Thoracic aorta (tissue), 2 donors: ENCODE measurements at regions not wholly inside any gene's neighbourhood (a gene's known extent, or its start where the extent isn't known, plus 50 kb on each side); places are given as distances from the start of the nearest gene placed in this dataset.

Source experiments
- ATAC-seq: fragments of 150-250 bp; one replicate; pipeline ENCODE4 v1.8.0; 2017; ENCODE audit warnings: low read depth; ENCODE audit not compliant: insufficient number of reproducible peaks, low FRiP score
- DNase-seq: peaks from one replicate; pipeline ENCODE4 v3.0.0-alpha.2; 2020; ENCODE audit warnings: low spot score
- H3K27ac ChIP-seq, 2 donors: fragments of 200-600 bp; sonication (generic); 1 replicate in 1 of 2; 2 replicates in 1 of 2; pipeline ENCODE4 v1.5.1; 2016; ENCODE audit warnings: mild to moderate bottlenecking in 2 of 2, moderate library complexity in 2 of 2
- H3K27me3 ChIP-seq: fragments of 200-600 bp; sonication (generic); replicated peaks from 2 replicates; pipeline ENCODE4 v1.6.0; 2016; ENCODE audit warnings: mild to moderate bottlenecking; ENCODE audit not compliant: insufficient read depth
- H3K36me3 ChIP-seq: fragments of 200-600 bp; sonication (generic); one replicate; pipeline ENCODE4 v1.5.1; 2016
- H3K4me1 ChIP-seq, 2 donors: fragments of 200-600 bp; sonication (generic); 1 replicate in 1 of 2; 2 replicates in 1 of 2; pipeline versions ENCODE4 v1.5.1 to v1.6.0; 2016; ENCODE audit warnings: low read depth in 2 of 2, mild to moderate bottlenecking in 1 of 2; ENCODE audit not compliant: control insufficient read depth in 1 of 2
- H3K4me3 ChIP-seq: fragments of 200-600 bp; sonication (generic); 2 replicates; pipeline ENCODE4 v1.5.1; 2016; ENCODE audit warnings: mild to moderate bottlenecking
- H3K9me3 ChIP-seq: fragments of 200-600 bp; sonication (generic); 2 replicates; pipeline ENCODE4 v1.5.1; 2016
- CTCF ChIP-seq: fragments of 200-600 bp; sonication (generic); IDR thresholded peaks from one replicate; pipeline ENCODE4 v1.5.1; 2019; ENCODE audit warnings: antibody characterized with exemption

- Histone ChIP-seq H3K27me3 (no peaks in the 10 kb centered on the region), H3K4me1 (peaks cover 15 to 29% of the 10 kb centered on the region in 2 donors), H3K4me3 (peak overlapping the region; percentile 99), H3K27ac (peak overlapping the region; percentile 96 to 98), H3K36me3 (no peaks in the 10 kb centered on the region), H3K9me3 (no peaks in the 10 kb centered on the region)
- TF ChIP-seq CTCF: no peak
- ATAC-seq (no peak), DNase-seq (no peak)
Observed at GRCh38 chr2:64748561-64748960, 94.8 kb upstream of the SERTAD2 start.

- Histone ChIP-seq H3K36me3 (no peaks in the 10 kb centered on the region), H3K27ac (peak overlapping the region; percentile 96 to 98), H3K4me1 (peaks cover 15 to 29% of the 10 kb centered on the region in 2 donors), H3K27me3 (no peaks in the 10 kb centered on the region), H3K4me3 (peak overlapping the region; percentile 99), H3K9me3 (no peaks in the 10 kb centered on the region)
- DNase-seq (no peak), ATAC-seq (no peak)
- no peak for TF ChIP-seq CTCF
Observed at GRCh38 chr2:64749446-64749845, 95.7 kb upstream of the SERTAD2 start.

- no peaks in the 10 kb centered on the region for H3K27me3 ChIP-seq
- no peak for TF ChIP-seq CTCF
- no peak for ATAC-seq
- peaks cover 15 to 29% of the 10 kb centered on the region in 2 donors for H3K4me1 ChIP-seq
- peak overlapping the region; percentile 99 for H3K4me3 ChIP-seq
- H3K36me3 ChIP-seq: no peaks in the 10 kb centered on the region
- H3K9me3 ChIP-seq: no peaks in the 10 kb centered on the region
- peak overlapping the region; percentile 96 to 98 for H3K27ac ChIP-seq
- peak; percentile 32 for DNase-seq
Observed at GRCh38 chr2:64750001-64750816, 96.5 kb upstream of the SERTAD2 start.

- Histone ChIP-seq H3K27me3 (no peaks in the 10 kb centered on the region), H3K4me3 (peak overlapping the region; percentile 99), H3K4me1 (peaks cover 15 to 25% of the 10 kb centered on the region in 2 donors), H3K9me3 (no peaks in the 10 kb centered on the region), H3K27ac (peak overlapping the region; percentile 96 to 98), H3K36me3 (no peaks in the 10 kb centered on the region)
- DNase-seq: peak; percentile 98
- TF ChIP-seq CTCF: no peak
- peak; percentile 88 for ATAC-seq
Observed at GRCh38 chr2:64750817-64751285, 97.1 kb upstream of the SERTAD2 start.

GRCh38 chr2:64751286-64752260 is 97.9 kb upstream of the SERTAD2 start:
- Histone ChIP-seq H3K27me3 (no peaks in the 10 kb centered on the region), H3K36me3 (no peaks in the 10 kb centered on the region), H3K4me3 (peak overlapping the region; percentile 79), H3K9me3 (no peaks in the 10 kb centered on the region), H3K27ac (peak overlapping the region; percentile 93 to 94), H3K4me1 (peaks cover 15 to 25% of the 10 kb centered on the region in 2 donors)
- TF ChIP-seq CTCF: peak; percentile 60
- DNase-seq (peak; percentile 97), ATAC-seq (peak; percentile 91)
